C4-2B (cell line): ENCODE measurements at regions not wholly inside any gene's neighbourhood (a gene's known extent, or its start where the extent isn't known, plus 50 kb on each side); places are given as distances from the start of the nearest gene placed in this dataset.

ENCODE experiments used
- H3K27ac ChIP-seq: fragments of 450-650 bp; 2 replicates; pipeline ENCODE4 v1.5.1; 2017
- ZFX ChIP-seq: fragments of 450-650 bp; IDR thresholded peaks from 2 replicates; pipeline ENCODE4 v1.6.1; 2017
- TF ChIP-seq, protein P1 (sequence below): fragments of 450-650 bp; conservative IDR thresholded peaks from 2 replicates; pipeline ENCODE4 v1.5.1; 2017; ENCODE audit warnings: mild to moderate bottlenecking

DNA sequence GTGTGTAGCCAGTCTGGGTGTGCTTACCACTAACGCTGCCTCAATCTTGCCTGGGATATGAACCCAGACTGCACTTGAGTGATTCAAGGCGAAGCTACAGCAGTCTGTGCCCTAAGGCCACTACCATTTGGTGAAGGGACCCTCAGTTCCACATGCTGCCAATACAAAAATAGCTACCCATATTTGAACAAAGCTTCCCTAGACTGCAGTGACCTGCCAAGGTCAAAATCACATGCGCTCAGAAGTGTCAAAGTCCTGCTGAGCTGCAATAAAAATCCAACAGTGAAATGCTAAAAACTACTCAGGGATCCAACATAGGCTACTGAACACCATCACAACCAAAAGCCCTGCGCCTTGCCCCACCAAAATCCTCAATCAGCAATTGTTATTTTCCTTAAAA lies 472.3 kb upstream of the VSTM2A start:
- no peak overlapping the region for H3K27ac ChIP-seq
- TF ChIP-seq ZFX = no peak
- TF ChIP-seq, protein P1, sequence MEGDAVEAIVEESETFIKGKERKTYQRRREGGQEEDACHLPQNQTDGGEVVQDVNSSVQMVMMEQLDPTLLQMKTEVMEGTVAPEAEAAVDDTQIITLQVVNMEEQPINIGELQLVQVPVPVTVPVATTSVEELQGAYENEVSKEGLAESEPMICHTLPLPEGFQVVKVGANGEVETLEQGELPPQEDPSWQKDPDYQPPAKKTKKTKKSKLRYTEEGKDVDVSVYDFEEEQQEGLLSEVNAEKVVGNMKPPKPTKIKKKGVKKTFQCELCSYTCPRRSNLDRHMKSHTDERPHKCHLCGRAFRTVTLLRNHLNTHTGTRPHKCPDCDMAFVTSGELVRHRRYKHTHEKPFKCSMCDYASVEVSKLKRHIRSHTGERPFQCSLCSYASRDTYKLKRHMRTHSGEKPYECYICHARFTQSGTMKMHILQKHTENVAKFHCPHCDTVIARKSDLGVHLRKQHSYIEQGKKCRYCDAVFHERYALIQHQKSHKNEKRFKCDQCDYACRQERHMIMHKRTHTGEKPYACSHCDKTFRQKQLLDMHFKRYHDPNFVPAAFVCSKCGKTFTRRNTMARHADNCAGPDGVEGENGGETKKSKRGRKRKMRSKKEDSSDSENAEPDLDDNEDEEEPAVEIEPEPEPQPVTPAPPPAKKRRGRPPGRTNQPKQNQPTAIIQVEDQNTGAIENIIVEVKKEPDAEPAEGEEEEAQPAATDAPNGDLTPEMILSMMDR = no peak

DNA sequence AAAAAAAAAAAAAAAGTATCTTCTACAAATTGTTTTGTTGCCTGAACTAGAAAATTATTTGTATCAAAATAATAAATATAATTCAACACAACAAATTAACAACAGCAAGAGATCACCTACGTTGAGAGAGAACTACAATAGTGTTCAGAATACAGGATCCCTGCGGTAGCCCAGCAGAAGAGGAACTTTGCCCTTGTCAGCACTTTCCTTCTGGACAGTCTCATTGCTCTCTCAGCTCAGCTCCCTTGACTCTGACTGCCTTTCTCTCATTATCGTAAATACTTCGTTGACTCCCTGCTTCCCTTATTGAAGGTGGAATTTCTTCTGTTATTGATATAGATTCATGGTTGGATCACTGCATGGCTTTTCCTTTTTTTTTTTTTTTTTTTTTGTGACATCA lies 469.5 kb upstream of the VSTM2A start:
- no peak overlapping the region for H3K27ac ChIP-seq
- TF ChIP-seq, protein P1 = no peak
- no peak for TF ChIP-seq ZFX

DNA sequence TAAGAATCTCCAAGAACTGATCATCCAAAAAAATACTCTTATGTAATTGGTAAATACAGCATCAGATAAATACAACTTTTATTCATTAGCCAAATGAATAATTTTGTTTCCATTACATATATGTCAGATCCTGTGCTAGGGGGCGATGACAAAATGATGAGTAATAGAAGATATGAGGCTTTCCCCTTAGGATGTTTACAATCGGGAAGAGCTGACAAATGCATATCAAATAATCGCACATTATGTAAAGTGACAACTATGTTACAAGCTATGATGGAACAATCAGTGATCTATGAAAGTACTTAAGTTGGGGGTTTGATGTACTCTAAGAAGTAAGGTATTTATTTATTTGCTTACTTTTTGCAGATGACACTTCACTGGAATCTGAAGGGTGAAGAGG lies 465.6 kb upstream of the VSTM2A start:
- TF ChIP-seq, protein P1 = no peak
- TF ChIP-seq ZFX = no peak
- no peak overlapping the region for H3K27ac ChIP-seq

DNA sequence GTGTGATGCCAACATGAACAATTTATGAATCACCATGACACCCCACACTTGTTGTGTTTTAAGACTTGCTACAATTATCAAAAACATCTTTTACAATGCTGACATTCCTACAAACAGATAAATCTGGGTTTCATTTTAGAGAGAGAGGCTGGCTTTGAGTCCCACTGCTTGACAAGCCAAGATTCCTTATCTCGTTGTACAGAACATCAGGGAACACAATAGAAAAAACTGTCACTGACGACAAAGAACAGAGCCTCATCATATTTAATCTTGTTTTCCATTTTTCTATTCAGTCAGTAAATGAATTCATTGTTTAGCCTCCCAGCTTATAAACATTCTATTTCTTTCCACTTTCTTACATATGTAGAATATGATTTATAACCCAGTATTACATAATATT lies 461.6 kb upstream of the VSTM2A start:
- TF ChIP-seq, protein P1 = no peak
- TF ChIP-seq ZFX = no peak
- no peak overlapping the region for H3K27ac ChIP-seq

DNA sequence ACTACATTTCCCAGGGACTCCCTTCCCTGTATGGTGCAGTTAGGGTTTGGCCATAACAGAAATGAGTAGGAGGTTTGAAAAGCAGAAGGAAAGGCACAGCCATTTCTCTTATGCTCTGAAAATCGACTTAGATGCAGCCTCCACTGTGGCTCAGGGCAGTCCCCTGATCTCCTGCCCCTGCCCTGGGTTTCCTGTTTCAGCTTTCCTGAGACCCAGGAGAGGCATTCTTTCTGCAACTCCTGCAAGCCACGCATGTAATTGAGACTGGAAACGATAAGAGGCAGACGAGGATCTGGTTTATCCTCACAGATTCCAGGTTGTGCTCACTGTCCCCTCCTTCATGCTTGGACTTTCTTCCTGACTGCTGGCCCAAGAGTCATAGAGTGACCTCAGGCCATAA lies 461.2 kb upstream of the VSTM2A start:
- H3K27ac ChIP-seq = no peak overlapping the region
- TF ChIP-seq, protein P1 = no peak
- no peak for TF ChIP-seq ZFX

DNA sequence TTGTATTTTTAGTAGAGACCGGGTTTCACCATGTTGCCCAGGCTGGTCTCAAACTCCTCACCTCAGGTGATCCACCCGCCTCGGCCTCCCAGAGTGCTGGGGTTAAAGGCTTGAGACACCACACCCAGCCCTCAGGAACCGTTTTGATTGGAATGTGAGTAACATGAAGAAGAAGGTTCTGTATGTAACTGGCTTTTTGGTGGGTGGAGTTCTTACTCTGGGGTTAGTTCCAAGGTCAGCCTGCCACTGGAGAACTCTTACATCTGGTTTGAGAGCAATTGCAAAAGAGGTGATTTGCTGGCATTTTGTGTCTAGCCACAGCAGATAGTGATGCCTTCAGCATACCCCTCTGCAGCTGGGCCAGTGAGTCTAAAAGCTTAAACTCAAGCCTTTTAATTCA lies 457.8 kb upstream of the VSTM2A start:
- no peak for TF ChIP-seq ZFX
- TF ChIP-seq, protein P1 = no peak
- H3K27ac ChIP-seq = no peak overlapping the region

DNA sequence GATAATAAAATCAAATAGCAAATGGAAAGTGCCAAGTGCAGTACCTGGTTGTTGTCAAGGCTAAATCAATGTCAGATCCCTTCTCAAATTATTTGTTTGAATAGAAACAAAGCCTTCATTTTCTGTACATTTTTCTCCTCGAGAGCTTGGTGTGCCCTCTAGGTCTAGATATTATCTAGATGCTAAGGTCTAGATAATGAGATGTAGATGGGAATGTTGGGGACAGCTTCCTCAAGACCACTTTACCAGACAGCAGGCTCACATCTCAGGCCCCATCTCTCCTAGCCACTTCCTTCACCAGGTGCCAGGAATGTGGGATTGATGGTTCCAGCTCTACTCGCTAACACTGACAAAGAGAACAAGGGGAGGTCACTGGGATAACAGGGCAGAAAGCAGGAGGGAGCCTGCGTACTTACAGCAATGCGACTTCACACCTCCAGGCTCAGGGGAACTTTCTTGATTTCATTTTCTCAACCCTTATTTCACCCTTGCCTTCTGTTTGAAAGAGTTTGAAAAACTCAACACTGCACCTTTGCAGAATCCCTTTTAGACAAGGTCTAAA lies 451.4 kb upstream of the VSTM2A start:
- no peak overlapping the region for H3K27ac ChIP-seq
- TF ChIP-seq ZFX = no peak
- TF ChIP-seq, protein P1 = no peak
